Astrocyte of the spinal cord (primary cell): ENCODE measurements at regions not wholly inside any gene's neighbourhood (a gene's known extent, or its start where the extent isn't known, plus 50 kb on each side); places are given as distances from the start of the nearest gene placed in this dataset.

ENCODE experiments used
- DNase-seq: peaks from one replicate; pipeline ENCODE4 v3.0.0; 2011; ENCODE audit warnings: low read depth, low spot score
- H3K4me3 ChIP-seq: 2 replicates; pipeline ENCODE4 v1.5.1; 2011; ENCODE audit warnings: low read depth, mild to moderate bottlenecking, low read length, moderate library complexity
- in situ Hi-C: cut with HindIII; loops from 2 replicates; pipeline ENCODE4 v1.10.0; 2017; ENCODE audit warnings: low sequenced_read_pairs
- TF ChIP-seq, protein P1 (sequence below): IDR thresholded peaks from 2 replicates; pipeline ENCODE4 v1.5.1; 2012; ENCODE audit warnings: low read depth, mild to moderate bottlenecking, low read length, inconsistent platforms

DNA sequence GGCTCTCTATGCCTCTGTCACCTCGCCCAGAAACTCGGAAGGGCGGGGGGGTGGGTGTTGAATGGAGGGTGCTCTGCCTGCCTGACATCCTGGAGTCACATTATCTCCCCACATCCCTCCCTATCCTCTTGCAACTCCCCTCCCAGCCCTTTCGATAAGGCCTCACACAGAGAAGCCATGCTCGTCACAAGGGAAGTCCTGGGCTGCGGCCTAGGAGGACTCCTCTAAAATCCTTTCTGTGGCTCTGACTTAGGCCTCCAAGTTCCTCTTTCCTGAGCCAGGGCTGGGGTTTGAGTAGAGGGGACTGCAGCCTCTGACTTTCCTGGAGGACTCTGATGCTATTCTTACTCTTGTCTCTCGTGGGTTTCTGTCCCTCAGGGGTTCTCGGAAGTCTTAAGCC is 75.0 kb upstream of the PKDCC start:
- no peak for DNase-seq
- in situ Hi-C loops: no loop called here
- H3K4me3 ChIP-seq: no peak overlapping the region
- TF ChIP-seq, protein P1, sequence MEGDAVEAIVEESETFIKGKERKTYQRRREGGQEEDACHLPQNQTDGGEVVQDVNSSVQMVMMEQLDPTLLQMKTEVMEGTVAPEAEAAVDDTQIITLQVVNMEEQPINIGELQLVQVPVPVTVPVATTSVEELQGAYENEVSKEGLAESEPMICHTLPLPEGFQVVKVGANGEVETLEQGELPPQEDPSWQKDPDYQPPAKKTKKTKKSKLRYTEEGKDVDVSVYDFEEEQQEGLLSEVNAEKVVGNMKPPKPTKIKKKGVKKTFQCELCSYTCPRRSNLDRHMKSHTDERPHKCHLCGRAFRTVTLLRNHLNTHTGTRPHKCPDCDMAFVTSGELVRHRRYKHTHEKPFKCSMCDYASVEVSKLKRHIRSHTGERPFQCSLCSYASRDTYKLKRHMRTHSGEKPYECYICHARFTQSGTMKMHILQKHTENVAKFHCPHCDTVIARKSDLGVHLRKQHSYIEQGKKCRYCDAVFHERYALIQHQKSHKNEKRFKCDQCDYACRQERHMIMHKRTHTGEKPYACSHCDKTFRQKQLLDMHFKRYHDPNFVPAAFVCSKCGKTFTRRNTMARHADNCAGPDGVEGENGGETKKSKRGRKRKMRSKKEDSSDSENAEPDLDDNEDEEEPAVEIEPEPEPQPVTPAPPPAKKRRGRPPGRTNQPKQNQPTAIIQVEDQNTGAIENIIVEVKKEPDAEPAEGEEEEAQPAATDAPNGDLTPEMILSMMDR: no peak

DNA sequence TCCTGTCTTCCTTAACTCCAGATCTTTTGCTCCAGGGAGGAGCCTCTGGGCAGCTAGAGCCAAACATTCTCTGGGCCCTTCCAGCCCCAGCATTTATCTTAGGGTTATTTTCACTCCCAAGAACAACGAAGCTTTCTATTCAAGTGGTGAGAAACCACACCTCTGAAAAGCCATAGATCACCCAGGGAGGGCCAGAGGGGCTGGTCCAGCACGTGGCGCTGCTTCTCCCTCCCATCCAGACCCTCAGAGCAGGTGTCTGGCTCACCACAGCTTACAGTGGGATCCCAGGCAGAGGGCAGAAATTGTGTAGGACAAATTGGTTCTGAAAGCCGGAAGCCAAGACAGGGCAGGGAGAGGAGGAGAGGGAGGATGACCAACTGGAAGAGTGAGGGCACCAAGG is 74.0 kb upstream of the PKDCC start:
- TF ChIP-seq, protein P1: no peak
- DNase-seq: no peak
- in situ Hi-C loops: no loop called here
- no peak overlapping the region for H3K4me3 ChIP-seq

DNA sequence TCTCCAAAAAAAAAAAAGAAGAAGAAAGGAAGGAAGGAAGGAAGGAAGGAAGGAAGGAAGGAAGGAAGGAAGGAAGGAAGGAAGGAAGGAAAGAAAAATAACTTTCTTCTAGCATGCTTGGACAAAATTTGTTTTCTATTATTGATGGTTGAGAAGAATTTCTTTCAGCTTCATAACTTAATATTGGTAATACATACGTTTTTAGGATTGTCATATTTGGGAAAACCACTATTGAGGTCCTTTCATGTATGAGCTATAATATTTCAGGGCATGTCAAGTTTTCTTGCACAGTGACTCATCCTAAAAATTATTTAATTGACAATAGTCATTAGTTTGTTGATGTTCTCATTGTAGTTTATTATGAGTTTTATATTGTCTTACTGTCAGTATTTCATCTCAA is 66.4 kb upstream of the PKDCC start:
- H3K4me3 ChIP-seq: no peak overlapping the region
- DNase-seq: no peak
- TF ChIP-seq, protein P1: no peak
- in situ Hi-C loops: no loop called here

DNA sequence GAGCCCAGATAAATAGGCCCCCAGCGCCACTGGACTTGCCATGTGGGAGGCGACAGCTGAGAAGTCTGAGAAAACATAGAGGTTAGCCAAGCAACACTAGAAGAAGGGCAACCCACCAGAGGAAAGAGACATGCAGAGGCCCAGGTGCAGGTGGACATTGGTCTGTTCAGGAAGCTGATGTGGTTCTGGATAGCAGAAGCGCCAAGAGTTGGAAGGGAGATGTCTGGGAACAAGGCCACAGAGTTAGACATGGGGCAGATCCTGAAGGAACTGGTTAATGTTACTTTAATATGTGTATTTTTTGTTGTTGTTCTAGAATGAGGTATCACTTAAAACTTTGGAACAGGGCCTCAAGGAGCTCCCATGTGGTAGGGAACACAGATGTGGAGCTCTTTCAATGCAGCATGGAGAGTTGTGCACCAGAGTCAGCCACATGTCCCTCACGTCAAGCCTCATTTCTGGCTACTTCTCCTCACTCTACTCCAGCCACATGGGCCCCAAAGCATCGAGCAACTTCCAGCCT is 62.2 kb upstream of the PKDCC start:
- no peak overlapping the region for H3K4me3 ChIP-seq
- DNase-seq: no peak
- in situ Hi-C loops: no loop called here
- TF ChIP-seq, protein P1: no peak

DNA sequence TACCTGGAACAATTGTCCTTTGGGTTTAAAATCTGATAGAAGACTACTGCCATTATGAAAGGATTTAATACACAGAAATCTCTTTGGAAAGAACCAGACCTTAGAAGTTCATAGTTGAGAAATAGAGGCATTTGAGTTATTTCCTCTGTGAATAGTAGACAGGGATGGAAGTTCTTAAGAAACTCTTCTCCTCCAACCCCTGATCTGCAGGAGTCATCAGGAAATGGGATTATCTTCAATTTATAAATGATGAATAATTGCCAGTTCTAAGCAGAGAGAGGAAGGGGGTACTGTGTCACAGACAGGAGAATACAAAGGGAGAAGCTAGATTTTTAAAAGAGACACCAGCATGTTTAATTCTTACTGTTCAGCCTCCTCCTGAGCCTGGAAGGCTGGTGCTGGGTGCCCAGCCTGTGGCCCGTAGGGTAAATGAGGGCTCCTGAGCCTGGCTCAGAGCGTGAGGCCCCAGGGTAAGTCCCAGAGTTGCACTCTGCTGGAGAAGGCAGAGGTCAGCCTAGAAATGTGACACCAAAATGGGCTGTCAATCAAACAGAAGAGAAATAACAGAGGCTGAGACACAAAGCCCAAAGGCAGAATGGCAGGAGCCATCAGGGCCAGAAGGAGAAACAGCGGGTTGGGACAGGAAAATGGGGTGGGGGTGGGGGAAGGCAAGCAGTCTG is 58.2 kb upstream of the PKDCC start:
- H3K4me3 ChIP-seq: no peak overlapping the region
- in situ Hi-C loops: no loop called here
- TF ChIP-seq, protein P1: no peak
- no peak for DNase-seq

DNA sequence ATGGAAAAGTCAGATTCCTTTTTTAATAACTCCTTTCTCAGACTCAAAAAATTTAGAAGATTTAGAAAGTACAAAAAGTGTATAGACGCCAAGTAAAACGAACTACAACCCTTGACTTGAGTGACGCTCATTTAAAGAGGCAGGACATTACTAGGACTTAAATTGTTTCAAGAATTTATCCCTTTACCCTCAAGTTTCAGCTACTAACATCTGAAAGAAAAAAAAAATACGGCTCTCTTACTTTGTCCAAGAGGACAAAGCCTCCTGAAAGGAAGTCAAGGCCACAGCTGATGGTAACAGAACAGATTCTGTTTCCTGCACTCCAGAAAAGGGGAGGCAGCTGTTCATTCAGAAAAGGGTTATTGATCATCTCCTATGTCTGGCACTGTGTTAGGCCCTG is 57.6 kb upstream of the PKDCC start:
- no peak for DNase-seq
- no peak overlapping the region for H3K4me3 ChIP-seq
- in situ Hi-C loops: no loop called here
- TF ChIP-seq, protein P1: no peak
